GM12878 (cell line): ENCODE measurements at regions not wholly inside any gene's neighbourhood (a gene's known extent, or its start where the extent isn't known, plus 50 kb on each side); places are given as distances from the start of the nearest gene placed in this dataset.

Experiments used
- ATAC-seq: fragments of 200-7000 bp; cut with Tn5 transposase; 3 replicates; pipeline ENCODE4 v1.9.1; 2020; ENCODE audit warnings: mild to moderate bottlenecking, moderate library complexity
- BruUV-seq: library from RNA; stranded (reverse); fragments of 400-500 nt; replicated peaks from 2 replicates; lab custom pipeline; 2021; lab: Mats Ljungman, UMichigan
- CTCF ChIA-PET: fragments of 300-600 bp; sonication (Branson Sonifier 250); formaldehyde crosslinking; extraction: SDS; loops from one replicate; lab custom pipeline; 2021; ENCODE audit warnings: inconsistent platforms; lab: Yijun Ruan, JAX
- POLR2A ChIA-PET: fragments of 350-600 bp; formaldehyde crosslinking; extraction: SDS; loops from one replicate; lab custom pipeline; 2021; ENCODE audit warnings: inconsistent platforms; lab: Charles Lee
- RAD21 ChIA-PET: fragments of 300-600 bp; sonication (Branson Sonifier 250); formaldehyde crosslinking; loops from one replicate; lab custom pipeline; 2023; ENCODE audit warnings: antibody characterized with exemption; ENCODE audit not compliant: unreplicated experiment; lab: Charles Lee
- SMC1A ChIA-PET: fragments of 300-600 bp; sonication (Branson Sonifier 250); formaldehyde crosslinking; loops from one replicate; lab custom pipeline; 2023; ENCODE audit not compliant: unreplicated experiment, uncharacterized antibody; lab: Charles Lee
- DNase-seq: peaks from one replicate; pipeline ENCODE4 v3.0.0-alpha.2; 2011; ENCODE audit warnings: low read depth, low spot score
- FAIRE-seq: peaks from 3 replicates; lab custom pipeline; 2011; peaks lifted over from hg19 to GRCh38; lab: Jason Lieb, UNC
- H2AFZ ChIP-seq: 2 replicates; pipeline ENCODE4 v1.6.0; 2011; ENCODE audit warnings: low read depth, low read length, control low read depth; ENCODE audit not compliant: control insufficient read depth
- H3K27ac ChIP-seq: 2 replicates; pipeline ENCODE4 v1.5.1; 2011; ENCODE audit warnings: control low read depth; ENCODE audit not compliant: control insufficient read depth, insufficient read depth
- H3K27me3 ChIP-seq, 2 experiments: replicated peaks in 1 of 2; 2 replicates each; pipeline versions ENCODE4 v1.6.0 to v1.6.1; 2011; ENCODE audit warnings: low read length in 1 of 2; ENCODE audit not compliant: control insufficient read depth in 2 of 2, insufficient read depth in 2 of 2
- H3K36me3 ChIP-seq, 2 experiments: 2 replicates each; pipeline ENCODE4 v1.5.1; 2011; ENCODE audit warnings: low read length in 1 of 2; ENCODE audit not compliant: control insufficient read depth in 2 of 2, insufficient read depth in 2 of 2
- H3K4me1 ChIP-seq: 2 replicates; pipeline ENCODE4 v1.6.1; 2011; ENCODE audit warnings: mild to moderate bottlenecking, low read length, moderate library complexity, mixed read lengths; ENCODE audit not compliant: control insufficient read depth, insufficient read depth
- H3K4me2 ChIP-seq: 2 replicates; pipeline ENCODE4 v1.6.0; 2011; ENCODE audit warnings: control low read depth; ENCODE audit not compliant: control insufficient read depth, insufficient read depth
- H3K4me3 ChIP-seq: fragments of 200-600 bp; sonication (generic); 2 replicates; pipeline ENCODE4 v1.5.1; 2016
- H3K79me2 ChIP-seq: 2 replicates; pipeline ENCODE4 v1.6.0; 2011; ENCODE audit warnings: low read length; ENCODE audit not compliant: control insufficient read depth, insufficient read depth
- H3K9ac ChIP-seq: 2 replicates; pipeline ENCODE4 v1.8.0; 2011; ENCODE audit warnings: low read length, control low read depth, mixed read lengths; ENCODE audit not compliant: control insufficient read depth, insufficient read depth
- H3K9me3 ChIP-seq: replicated peaks from 3 replicates; pipeline ENCODE4 v1.5.1; 2011; ENCODE audit warnings: mild to moderate bottlenecking, low read length; ENCODE audit not compliant: control insufficient read depth, insufficient read depth
- H4K20me1 ChIP-seq: 2 replicates; pipeline ENCODE4 v1.6.0; 2011; ENCODE audit not compliant: control insufficient read depth, insufficient read depth
- CEBPZ ChIP-seq: fragments of 150-350 bp; IDR thresholded peaks from 2 replicates; pipeline ENCODE4 v1.6.1; 2016; ENCODE audit warnings: low read depth, low read length
- EED ChIP-seq: sonication (generic); IDR thresholded peaks from 2 replicates; pipeline ENCODE4 v1.6.1; 2016; ENCODE audit warnings: antibody characterized with exemption, low read depth
- ESRRA ChIP-seq: IDR thresholded peaks from 2 replicates; pipeline ENCODE4 v1.6.1; 2012; ENCODE audit warnings: mild to moderate bottlenecking, low read length, improper control_type of control experiment
- FOS ChIP-seq: IDR thresholded peaks from 3 replicates; pipeline ENCODE4 v1.6.1; 2011; ENCODE audit warnings: borderline replicate concordance; ENCODE audit not compliant: insufficient read length; ENCODE audit errors: extremely low read depth
- HCFC1 ChIP-seq: fragments of 150-350 bp; IDR thresholded peaks from 2 replicates; pipeline ENCODE4 v1.6.1; 2014; ENCODE audit warnings: low read length
- HSF1 ChIP-seq: fragments of 150-350 bp; IDR thresholded peaks from 2 replicates; pipeline ENCODE4 v1.6.1; 2014; ENCODE audit warnings: mild to moderate bottlenecking, low read depth, low read length
- NFXL1 ChIP-seq: fragments of 450-650 bp; IDR thresholded peaks from 2 replicates; pipeline ENCODE4 v1.6.1; 2017; ENCODE audit warnings: antibody characterized with exemption, mild to moderate bottlenecking, borderline replicate concordance
- NFYA ChIP-seq: IDR thresholded peaks from 2 replicates; pipeline ENCODE4 v1.6.1; 2011; ENCODE audit warnings: low read depth, mild to moderate bottlenecking, low read length, improper control_type of control experiment, borderline replicate concordance
- SIN3A ChIP-seq: IDR thresholded peaks from 2 replicates; pipeline ENCODE4 v1.6.1; 2012; ENCODE audit warnings: low read depth, low read length, improper control_type of control experiment
- SPI1 ChIP-seq: IDR thresholded peaks from 2 replicates; pipeline ENCODE4 v1.6.1; 2011; ENCODE audit warnings: low read depth, mild to moderate bottlenecking, low read length, moderate library complexity, borderline replicate concordance; ENCODE audit not compliant: insufficient read depth
- SRF ChIP-seq, 2 experiments: IDR thresholded peaks; 2 replicates each; pipeline ENCODE4 v1.6.1; 2011; ENCODE audit warnings: low read depth in 2 of 2, low read length in 2 of 2, mild to moderate bottlenecking in 1 of 2, moderate library complexity in 1 of 2
- USF2 ChIP-seq: IDR thresholded peaks from 2 replicates; pipeline ENCODE4 v1.6.1; 2011; ENCODE audit warnings: low read depth, low read length, improper control_type of control experiment, borderline replicate concordance
- WGBS: methylation state at CpG from one replicate; pipeline ENCODE4 v1.1.6; 2016; ENCODE audit warnings: low lambda C conversion rate; ENCODE audit not compliant: insufficient replicate concordance, insufficient coverage; ENCODE audit errors: missing lambda C conversion rate; 5-methylcytosine and 5-hydroxymethylcytosine counted together
- in situ Hi-C: fragments of 300-500 bp; cut with MboI; formaldehyde crosslinking; loops from 9 replicates; pipeline ENCODE4 v1.14.3; 2018; ENCODE audit warnings: mixed read lengths
- intact Hi-C: fragments of 100-400 bp; cut with micrococcal nuclease; formaldehyde crosslinking; loops from one replicate; pipeline ENCODE4 v1.14.2; 2022; ENCODE audit not compliant: unreplicated experiment

- in situ Hi-C loops = no loop called here
- Histone ChIP-seq H3K27ac (no peak overlapping the region), H4K20me1 (no peaks in the 10 kb centered on the region), H3K79me2 (no peaks in the 10 kb centered on the region), H3K4me2 (no peak overlapping the region), H3K4me3 (no peak overlapping the region), H3K9ac (no peak overlapping the region), H3K4me1 (no peaks in the 10 kb centered on the region), H2AFZ (no peak overlapping the region), H3K27me3 (peaks cover 0 to 3% of the 10 kb centered on the region in 2 experiments; a peak in 1 of 4 replicates), H3K36me3 (no peaks in the 10 kb centered on the region), H3K9me3 (no peaks in the 10 kb centered on the region)
- no peak for ATAC-seq
- ChIA-PET SMC1A (no interaction called here), POLR2A (no interaction called here), RAD21 (no interaction called here), CTCF (no interaction called here)
- intact Hi-C loops = no loop called here
- no peak for FAIRE-seq
- no TSS peak for BruUV-seq
- 8% methylated on average over 3 of the region's 3 CpGs for WGBS
- TF ChIP-seq SPI1 (no peak), ESRRA (no peak), HCFC1 (no peak), EED (no peak), SRF (IDR thresholded peaks at IDR 0.05; ENCODE audit: low read depth in 2 of 2, low read length in 2 of 2) (no peak), SIN3A (no peak)
- no peak for DNase-seq
Observed at GRCh38 chr1:208935517-208936187, 647.9 kb upstream of the CAMK1G start.

- DNase-seq (no peak), ATAC-seq (no peak), FAIRE-seq (no peak)
- Histone ChIP-seq H3K79me2 (no peaks in the 10 kb centered on the region), H3K36me3 (no peaks in the 10 kb centered on the region), H3K4me1 (no peaks in the 10 kb centered on the region), H3K9me3 (no peaks in the 10 kb centered on the region), H3K4me2 (no peak overlapping the region), H3K4me3 (no peak overlapping the region), H3K27ac (no peak overlapping the region), H2AFZ (no peak overlapping the region), H3K27me3 (no peaks in the 10 kb centered on the region), H3K9ac (no peak overlapping the region), H4K20me1 (no peaks in the 10 kb centered on the region)
- in situ Hi-C loops (no loop called here), intact Hi-C loops (no loop called here)
- ChIA-PET SMC1A (no interaction called here), CTCF (no interaction called here), RAD21 (no interaction called here), POLR2A (no interaction called here)
- BruUV-seq = no TSS peak
- 0% methylated on average over 1 of the region's 1 CpG for WGBS
- TF ChIP-seq CEBPZ = no peak
- TF ChIP-seq USF2 = no peak
- no peak for TF ChIP-seq FOS
- no peak for TF ChIP-seq HSF1
- no peak for TF ChIP-seq NFYA
- no peak for TF ChIP-seq NFXL1
Observed at GRCh38 chr1:208939537-208940085, 643.9 kb upstream of the CAMK1G start.
